ENCODE measurements at regions not wholly inside any gene's neighbourhood (a gene's known extent, or its start where the extent isn't known, plus 50 kb on each side); places are given as distances from the start of the nearest gene placed in this dataset.

- TF ChIP-seq CTCF (conservative IDR thresholded peaks at IDR 0.05; ENCODE audit: low read depth, low read length): no peak
- TF ChIP-seq EZH2 (IDR thresholded peaks at IDR 0.05; ENCODE audit: low read length, unreplicated experiment): no peak
- TF ChIP-seq EZH2phosphoT487 (IDR thresholded peaks at IDR 0.05; ENCODE audit: borderline replicate concordance, low read length): no peak
Measured at GRCh38 chr7:104039363-104039762, 49.9 kb upstream of the RELN start.
